GM20431 (cell line): ENCODE measurements at regions not wholly inside any gene's neighbourhood (a gene's known extent, or its start where the extent isn't known, plus 50 kb on each side); places are given as distances from the start of the nearest gene placed in this dataset.
"Not testable (repeated sequence)": the region's sequence is repeated elsewhere in the genome, so short reads cannot be mapped to it uniquely, and the experiment has no call there.

Experiments
- in situ Hi-C: fragments of 300-500 bp; cut with MseI, MboI; formaldehyde crosslinking; loops from one replicate; pipeline ENCODE4 v1.15.0; 2020; ENCODE audit warnings: low sequenced_read_pairs; ENCODE audit not compliant: unreplicated experiment

GRCh38 chr10:64097391-64098122 is 576.4 kb downstream of the REEP3 start:
- in situ Hi-C loops: no loop called here

GRCh38 chr10:64098994-64099393 is 577.8 kb downstream of the REEP3 start:
- in situ Hi-C loops: no loop called here

- in situ Hi-C loops: no loop called here
Observed at GRCh38 chr10:64101606-64102263, 580.5 kb downstream of the REEP3 start.

- in situ Hi-C loops: no loop called here
Observed at GRCh38 chr10:64102264-64102633, 581.0 kb downstream of the REEP3 start.

- in situ Hi-C loops: no loop called here
Observed at GRCh38 chr10:64102916-64103315, 581.7 kb downstream of the REEP3 start.

GRCh38 chr10:64103750-64104470 is 582.7 kb downstream of the REEP3 start:
- in situ Hi-C loops: no loop called here

GRCh38 chr10:64109926-64110495 is 588.8 kb downstream of the REEP3 start:
- in situ Hi-C loops: no loop called here

- in situ Hi-C loops: no loop called here
Observed at GRCh38 chr10:64112701-64113355, 591.6 kb downstream of the REEP3 start.

- in situ Hi-C loops: no loop called here
Observed at GRCh38 chr10:64113375-64113774, 592.2 kb downstream of the REEP3 start.

GRCh38 chr10:64113792-64114191 is 592.6 kb downstream of the REEP3 start:
- in situ Hi-C loops: no loop called here

- in situ Hi-C loops: no loop called here
Observed at GRCh38 chr10:64115471-64115870, 594.3 kb downstream of the REEP3 start.

- in situ Hi-C loops: no loop called here
Observed at GRCh38 chr10:64115908-64116643, 594.9 kb downstream of the REEP3 start.

- in situ Hi-C loops: no loop called here
Observed at GRCh38 chr10:64116707-64117106, 595.5 kb downstream of the REEP3 start.

- in situ Hi-C loops: no loop called here
Observed at GRCh38 chr10:64118736-64119135, 597.5 kb downstream of the REEP3 start.

- in situ Hi-C loops: not testable (repeated sequence)
Observed at GRCh38 chr10:64120301-64120980, 599.2 kb downstream of the REEP3 start.

- in situ Hi-C loops: no loop called here
Observed at GRCh38 chr10:64130152-64130551, 609.0 kb downstream of the REEP3 start.

- in situ Hi-C loops: no loop called here
Observed at GRCh38 chr10:64134676-64135075, 613.5 kb downstream of the REEP3 start.

- in situ Hi-C loops: no loop called here
Observed at GRCh38 chr10:64142395-64142794, 621.2 kb downstream of the REEP3 start.

GRCh38 chr10:64148607-64149006 is 627.4 kb downstream of the REEP3 start:
- in situ Hi-C loops: no loop called here
